ENCODE measurements at regions not wholly inside any gene's neighbourhood (a gene's known extent, or its start where the extent isn't known, plus 50 kb on each side); places are given as distances from the start of the nearest gene placed in this dataset.

DNA sequence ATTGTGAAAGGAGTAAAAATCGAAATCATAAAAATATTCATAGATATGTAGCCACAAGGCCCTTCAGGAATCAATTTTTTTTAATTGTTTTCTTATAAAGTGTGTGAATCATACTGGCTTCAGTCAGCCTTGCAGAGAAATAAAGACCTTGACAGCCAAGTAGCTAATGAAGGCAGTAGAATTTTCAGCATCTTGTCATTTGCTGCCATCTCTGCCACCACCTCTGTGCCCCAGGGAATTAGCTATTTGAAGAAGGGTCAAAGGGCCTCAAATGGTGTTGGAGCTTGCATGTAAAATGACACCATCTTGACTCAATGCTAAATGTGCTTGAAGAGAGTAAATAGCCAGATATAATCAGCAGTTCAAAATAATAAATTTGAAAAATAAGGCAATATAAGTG, 359.4 kb upstream of the DCN start:
- DNase-seq (ENCODE audit: low read depth in 2 of 2) = no peak

DNA sequence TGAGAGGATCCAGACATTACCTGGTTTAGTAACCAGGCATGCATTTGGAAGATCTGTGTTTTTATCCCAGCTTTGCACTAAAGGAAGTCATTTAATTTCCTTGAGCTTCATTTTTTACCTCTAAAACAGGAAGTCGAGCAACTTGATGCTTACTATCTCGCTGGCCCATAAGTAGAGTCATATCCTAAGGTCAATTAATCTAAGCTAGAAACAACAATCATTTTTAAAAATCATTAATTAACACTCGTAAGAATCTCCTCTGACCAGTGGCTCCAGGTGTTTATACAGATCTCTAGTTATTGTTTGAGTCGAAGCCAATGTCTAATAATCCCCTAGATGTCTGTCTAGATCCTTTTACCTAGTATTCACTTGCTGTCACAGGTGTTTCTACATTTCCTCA, 355.8 kb upstream of the DCN start:
- DNase-seq (ENCODE audit: low read depth in 2 of 2) = no peak

GRCh38 chr12:91533366-91533765, 350.7 kb upstream of the DCN start:
- DNase-seq (ENCODE audit: low read depth in 2 of 2) = no peak

DNA sequence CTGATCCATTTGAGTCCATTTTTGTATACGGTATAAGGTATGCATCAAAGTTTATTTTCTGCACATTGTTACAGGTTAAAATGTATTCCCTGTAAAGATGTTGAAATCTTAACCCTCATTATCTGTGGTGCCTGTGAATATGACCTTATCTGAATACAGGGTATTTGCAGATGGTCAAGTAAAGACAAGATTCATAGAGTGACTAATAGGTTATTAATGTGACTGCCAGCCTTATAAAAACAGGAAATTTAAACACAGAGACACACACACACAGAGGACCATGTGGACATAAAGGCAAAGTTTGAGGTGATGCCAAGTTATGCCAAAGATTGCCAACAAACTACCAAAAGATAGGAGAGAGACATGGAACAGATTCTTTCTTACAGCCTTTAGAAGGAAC, 347.2 kb upstream of the DCN start:
- no peak for DNase-seq (ENCODE audit: low read depth in 2 of 2)

DNA sequence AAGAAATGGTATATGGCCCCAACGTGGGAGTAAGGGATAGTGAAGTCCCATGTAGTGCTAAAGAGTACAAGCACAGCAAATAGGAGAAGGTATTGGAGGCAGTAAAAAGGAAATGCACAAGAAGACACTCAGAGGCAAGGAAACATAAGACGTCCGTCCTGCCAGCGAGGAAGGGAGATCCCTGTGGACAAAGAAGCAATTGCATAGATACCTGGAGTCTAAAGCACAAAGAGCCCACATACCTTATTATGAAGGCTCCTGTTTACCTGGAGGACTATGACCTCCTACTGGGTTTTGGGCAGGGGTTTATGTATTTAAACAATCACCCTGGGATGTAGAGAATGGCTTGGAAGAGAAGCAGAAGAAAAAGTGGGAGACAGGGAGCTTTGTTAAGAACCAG, 341.2 kb upstream of the DCN start:
- DNase-seq (ENCODE audit: low read depth in 2 of 2) = no peak

- DNase-seq (ENCODE audit: low read depth in 2 of 2) = no peak
Observed at GRCh38 chr12:91516695-91517047, 334.1 kb upstream of the DCN start.

GRCh38 chr12:91515944-91516694, 333.5 kb upstream of the DCN start:
- DNase-seq (ENCODE audit: low read depth in 2 of 2) = no peak

- no peak for DNase-seq (ENCODE audit: low read depth in 2 of 2)
Observed at GRCh38 chr12:91513313-91513712, 330.7 kb upstream of the DCN start.

GRCh38 chr12:91511795-91512420, 329.3 kb upstream of the DCN start:
- DNase-seq (ENCODE audit: low read depth in 2 of 2) = no peak

GRCh38 chr12:91507754-91508153, 325.1 kb upstream of the DCN start:
- DNase-seq (ENCODE audit: low read depth in 2 of 2) = no peak

DNA sequence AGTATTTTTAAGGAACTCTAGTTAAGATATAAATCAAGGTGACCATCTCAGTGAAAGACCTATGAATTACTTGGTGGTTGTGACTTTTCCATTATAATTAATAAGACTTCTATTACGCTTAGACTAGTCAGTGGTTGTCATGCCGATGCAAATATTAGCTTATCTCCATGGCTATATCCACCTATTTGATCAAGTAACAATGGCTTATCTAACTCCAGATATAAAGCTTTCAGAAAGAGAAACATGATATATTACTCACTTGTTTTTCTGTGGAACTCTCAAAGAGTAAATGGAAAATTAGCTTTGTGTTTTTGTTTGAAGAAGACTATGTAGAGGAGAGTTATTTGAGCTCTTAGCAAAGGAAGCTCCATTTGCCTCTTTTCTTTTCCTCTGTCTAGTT, 323.8 kb upstream of the DCN start:
- DNase-seq (ENCODE audit: low read depth in 2 of 2) = no peak

DNA sequence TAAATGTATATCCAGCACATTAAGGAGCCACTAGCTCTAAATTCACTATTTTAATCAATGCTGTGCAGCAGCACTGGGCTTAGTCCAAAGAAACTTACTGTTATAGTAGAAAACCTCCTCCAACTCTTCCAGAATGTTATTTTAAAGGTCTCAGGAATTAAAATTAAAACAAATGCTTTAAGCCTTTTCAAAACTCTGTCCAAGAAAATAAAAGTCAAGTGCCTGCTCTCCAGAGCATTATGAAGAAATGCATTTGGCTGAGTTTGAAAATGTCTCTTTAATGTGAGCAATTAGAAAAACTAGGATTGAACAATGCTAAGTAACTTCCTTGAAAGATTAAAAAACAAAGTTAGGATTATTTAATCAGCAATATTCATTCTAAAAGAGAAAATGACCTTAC, 322.4 kb upstream of the DCN start:
- DNase-seq (ENCODE audit: low read depth in 2 of 2) = no peak

GRCh38 chr12:91502208-91502607, 319.6 kb upstream of the DCN start:
- no peak for DNase-seq (ENCODE audit: low read depth in 2 of 2)

DNA sequence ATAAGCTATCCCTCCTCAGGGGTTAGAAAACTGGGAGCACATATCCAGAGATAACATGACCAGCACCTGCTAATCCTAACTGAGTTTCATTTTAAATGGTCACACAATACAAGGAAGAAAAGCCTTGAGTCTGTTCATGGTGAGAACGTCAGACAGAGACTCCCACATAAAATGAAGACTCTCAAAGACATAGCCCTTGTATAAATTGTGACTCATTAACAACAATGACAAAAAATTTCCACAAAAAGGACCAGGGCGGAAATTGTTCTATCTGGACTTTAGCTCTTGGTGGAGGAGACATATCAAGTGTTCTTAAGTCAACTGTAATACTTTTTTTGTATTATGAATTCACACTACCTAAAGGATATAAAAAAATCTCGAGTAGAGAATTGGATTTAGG, 313.7 kb upstream of the DCN start:
- no peak for DNase-seq (ENCODE audit: low read depth in 2 of 2)

- no peak for DNase-seq (ENCODE audit: low read depth in 2 of 2)
Observed at GRCh38 chr12:91493308-91493707, 310.7 kb upstream of the DCN start.

DNA sequence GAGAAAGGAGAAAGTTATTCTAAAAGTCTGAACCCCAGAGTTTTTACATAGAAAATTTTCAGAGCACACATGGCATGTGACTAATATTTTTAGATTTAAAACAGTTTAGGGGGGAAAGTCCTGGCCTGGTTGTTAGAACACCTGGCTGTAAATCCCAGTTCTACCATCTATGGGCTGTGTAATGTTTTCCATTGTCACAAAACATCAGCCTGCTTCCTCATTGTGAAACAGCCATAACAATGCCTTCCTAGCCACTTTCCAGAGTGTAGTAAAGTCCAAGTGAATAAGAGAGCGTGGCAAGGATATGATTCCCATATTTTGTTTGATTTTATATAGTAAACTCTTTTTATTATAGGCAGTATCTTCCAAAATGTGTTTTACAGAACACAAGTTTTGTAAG, 310.0 kb upstream of the DCN start:
- DNase-seq (ENCODE audit: low read depth in 2 of 2) = no peak

DNA sequence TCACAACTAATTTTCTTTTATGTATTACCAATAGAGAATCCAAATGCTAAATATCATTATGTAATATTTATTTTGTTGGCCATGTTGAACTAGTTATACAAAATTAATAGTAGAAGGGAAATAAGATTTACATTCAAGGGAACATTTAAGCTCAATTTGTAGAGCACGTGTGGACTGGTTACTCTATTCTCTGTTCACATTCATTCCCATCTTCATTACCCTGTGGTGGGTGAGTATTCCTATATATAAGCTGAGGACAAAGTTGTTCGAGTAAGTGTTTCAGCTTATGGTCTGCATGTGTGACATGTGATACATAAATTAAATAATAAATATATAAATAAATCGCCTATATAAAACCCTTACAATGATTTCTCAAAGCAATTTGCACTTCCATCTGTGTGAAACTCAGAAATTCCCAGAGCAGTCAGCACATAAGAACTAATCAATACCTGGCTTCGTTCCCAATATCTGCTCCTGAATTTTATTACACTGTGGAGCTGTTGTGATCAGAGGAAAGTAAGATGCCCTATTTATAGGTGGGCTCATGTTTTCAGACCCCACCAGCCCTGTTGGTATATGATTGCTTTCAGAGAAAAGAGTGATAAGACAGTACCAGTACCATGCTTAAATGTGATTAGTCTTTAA, 308.2 kb upstream of the DCN start:
- DNase-seq (ENCODE audit: low read depth in 2 of 2) = no peak

DNA sequence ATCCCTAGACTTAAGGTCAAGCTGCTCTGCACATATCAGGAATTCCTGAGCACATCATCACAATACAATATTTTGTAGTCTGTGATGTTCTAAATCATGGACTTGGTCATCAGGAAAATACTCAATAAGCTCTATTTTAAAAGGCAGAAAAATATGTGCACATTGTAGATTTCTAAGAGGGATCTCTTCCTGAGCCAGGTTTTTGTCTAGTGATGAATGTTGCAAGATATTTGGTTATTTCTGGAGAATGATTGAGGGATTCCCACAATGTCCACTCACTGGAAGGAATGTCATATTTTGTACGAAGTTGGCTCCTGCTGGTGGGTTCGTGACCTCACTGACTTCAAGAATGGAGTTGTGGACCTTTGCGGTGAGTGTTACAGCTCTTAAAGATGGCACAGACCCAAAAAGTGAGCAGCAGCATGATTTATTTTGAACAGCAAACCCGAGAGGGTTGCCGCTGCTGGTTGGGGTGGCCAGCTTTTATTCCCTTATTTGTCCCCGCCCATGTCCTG, 300.9 kb upstream of the DCN start:
- no peak for DNase-seq (ENCODE audit: low read depth in 2 of 2)

DNA sequence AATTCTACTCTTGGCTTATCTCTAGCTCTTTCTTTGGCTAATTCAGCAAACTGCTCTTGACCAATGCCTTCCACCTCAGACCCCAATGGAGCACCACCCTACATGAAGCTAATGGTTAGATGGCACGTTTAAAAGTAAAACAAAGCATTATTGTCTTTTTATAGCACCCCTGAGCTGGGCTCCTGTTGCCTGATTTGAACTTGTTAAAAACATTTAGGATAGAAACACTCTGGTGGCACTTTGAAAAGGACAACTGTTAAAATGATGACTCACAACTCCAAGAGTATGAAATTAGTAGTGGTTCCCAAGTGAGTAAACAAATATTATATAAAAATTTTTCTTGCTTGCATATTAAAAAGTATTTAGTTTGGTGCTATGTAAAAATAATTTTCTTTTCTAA, 299.6 kb upstream of the DCN start:
- DNase-seq (ENCODE audit: low read depth in 2 of 2) = no peak

DNA sequence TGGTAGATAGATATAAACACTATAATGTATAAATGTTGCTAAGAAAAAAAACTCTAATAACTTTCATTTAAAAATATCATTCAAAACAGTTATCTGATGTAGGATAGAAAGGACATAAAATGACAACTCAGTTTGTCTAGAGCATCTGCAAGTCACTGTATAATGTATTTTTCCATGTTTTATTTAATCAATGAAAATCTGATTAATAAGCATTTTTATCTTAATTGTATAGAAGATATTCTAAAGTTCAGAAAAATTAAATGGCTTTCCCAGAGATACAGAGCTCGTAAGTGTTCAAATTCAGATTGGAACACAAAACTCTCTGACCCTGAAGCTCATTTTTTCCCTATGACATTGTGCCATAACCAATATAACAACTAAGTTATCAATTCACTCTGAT, 295.9 kb upstream of the DCN start:
- no peak for DNase-seq (ENCODE audit: low read depth in 2 of 2)

- DNase-seq (ENCODE audit: low read depth in 2 of 2) = no peak
Observed at GRCh38 chr12:91467686-91468085, 285.1 kb upstream of the DCN start.

DNA sequence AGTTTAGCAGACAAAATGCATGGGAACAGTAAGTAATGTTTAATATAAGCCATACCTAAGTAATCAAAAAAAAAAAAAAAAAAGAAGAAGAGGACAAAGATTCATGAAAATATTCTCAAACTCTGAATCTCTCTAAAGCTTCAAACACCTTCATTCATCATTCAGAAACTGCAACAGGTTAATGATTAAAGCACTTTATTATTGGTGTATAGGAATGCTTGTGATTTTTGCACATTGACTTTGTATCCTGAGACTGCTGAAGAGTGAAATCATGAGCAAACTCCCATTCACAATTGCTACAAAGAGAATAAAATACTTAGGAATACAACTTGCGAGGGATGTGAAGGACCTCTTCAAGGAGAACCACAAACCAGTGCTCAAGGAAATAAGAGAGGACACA, 278.4 kb upstream of the DCN start:
- no peak for DNase-seq (ENCODE audit: low read depth in 2 of 2)

DNA sequence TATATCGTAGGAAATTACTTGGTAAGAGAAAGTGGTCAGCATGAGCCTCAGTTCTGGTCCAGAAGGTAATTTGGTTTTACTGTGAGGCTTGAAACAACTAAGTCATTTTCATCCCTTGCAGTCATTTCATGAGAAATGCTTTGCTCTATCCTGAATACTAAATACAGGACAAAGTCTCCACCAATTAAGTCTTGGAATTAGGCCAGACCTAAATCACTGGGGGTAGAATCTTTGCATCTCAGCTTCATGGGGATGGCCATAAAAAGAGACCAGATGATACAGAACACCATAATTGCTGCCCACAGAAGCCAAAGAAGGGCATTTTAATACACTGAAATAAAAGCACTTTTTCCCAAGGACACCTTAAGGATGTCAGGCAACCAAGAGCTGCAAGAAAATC, 277.9 kb upstream of the DCN start:
- DNase-seq (ENCODE audit: low read depth in 2 of 2) = no peak

Data from stimulated activated CD8-positive, alpha-beta memory T cell treated with anti-CD3 and anti-CD28 coated beads, Interleukin-2, amount 100 ng/mL, for 48 hours (primary cell).